GM12872 (cell line): ENCODE measurements at regions not wholly inside any gene's neighbourhood (a gene's known extent, or its start where the extent isn't known, plus 50 kb on each side); places are given as distances from the start of the nearest gene placed in this dataset.

Experiments
- CTCF ChIP-seq: IDR thresholded peaks from 3 replicates; pipeline ENCODE4 v1.5.1; 2011; ENCODE audit warnings: low read depth, mild to moderate bottlenecking, low read length, moderate library complexity; ENCODE audit not compliant: insufficient read depth

DNA sequence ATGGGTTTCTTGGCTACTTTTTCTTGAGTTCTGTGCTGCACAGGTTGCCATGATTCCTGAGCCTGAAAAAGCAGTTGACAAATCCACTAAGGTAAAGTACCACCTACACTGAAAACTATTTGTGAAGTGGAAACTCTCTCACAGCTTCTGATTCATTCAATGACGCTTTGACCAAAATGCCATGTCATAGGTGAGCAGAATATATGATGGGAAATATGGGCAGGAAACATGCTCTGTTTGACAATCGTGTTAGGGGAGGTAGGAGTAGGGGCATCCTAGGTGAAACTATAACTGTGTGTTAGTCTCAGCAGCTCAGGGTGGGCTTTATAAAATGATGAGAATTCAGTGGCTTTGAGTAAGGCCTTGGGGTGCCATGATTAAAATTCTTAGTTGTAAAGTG is 69.6 kb upstream of the ELMO1 start:
- no peak for TF ChIP-seq CTCF

DNA sequence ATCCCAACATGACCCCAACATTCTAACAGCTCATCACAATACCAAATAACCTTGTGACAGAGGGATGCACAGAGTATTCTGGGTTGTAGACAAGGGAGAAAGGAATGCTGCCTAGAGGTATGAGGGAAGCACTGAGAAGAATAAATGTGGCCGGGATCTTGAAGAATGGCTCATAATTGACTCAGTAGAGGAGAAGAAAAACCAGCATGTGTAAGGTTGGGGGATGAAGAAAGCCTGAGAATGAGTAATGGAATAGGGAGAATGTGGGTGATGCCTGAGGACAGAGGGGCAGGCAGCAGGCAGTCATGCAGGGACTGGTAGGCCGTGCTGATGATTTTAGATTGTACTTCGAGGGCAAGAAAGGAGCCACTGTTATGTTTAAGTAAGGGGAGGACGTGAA is 75.4 kb upstream of the ELMO1 start:
- no peak for TF ChIP-seq CTCF

DNA sequence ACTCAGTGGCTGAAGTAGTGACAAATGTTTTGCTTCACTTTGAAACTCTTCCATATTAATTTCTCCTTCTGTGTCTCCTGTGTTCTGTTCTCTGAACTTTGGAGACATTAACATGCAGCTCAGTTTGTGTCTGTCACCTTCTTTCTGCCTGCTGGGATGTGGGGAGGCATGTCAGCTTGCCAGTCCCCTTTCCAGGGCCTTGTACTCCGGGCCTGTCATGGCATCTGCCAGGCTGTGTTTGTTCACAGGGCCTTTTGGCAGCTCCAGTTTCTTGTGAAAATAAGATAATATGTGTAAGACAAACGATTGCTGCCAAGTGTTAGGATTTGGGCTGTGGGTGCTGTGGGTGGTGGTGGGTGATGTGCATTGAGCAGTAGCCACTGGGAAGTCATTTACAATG is 76.1 kb upstream of the ELMO1 start:
- TF ChIP-seq CTCF = no peak

- no peak for TF ChIP-seq CTCF
Observed at GRCh38 chr7:37526623-37527022, 78.0 kb upstream of the ELMO1 start.

- TF ChIP-seq CTCF = no peak
Observed at GRCh38 chr7:37527109-37527508, 78.4 kb upstream of the ELMO1 start.

GRCh38 chr7:37531225-37531624 is 82.6 kb upstream of the ELMO1 start:
- TF ChIP-seq CTCF = no peak

DNA sequence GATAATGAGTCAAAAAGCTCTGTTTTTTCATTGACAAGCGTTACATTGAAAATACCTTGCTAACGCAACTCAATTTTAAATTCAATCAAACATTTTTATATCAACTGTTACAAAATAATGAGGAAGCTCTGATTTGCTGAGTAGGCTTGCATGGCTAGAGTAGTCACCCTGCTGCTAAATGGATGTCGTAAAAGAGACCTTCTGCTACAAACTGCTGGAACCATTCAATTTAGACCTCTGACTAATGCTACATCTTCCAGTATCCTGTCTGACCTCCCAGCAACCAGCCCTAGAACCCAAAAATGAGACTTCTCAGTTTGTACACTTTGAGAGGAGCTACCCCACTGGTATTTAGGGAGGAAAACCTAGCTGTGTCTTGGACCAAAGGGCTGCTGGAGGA is 84.0 kb upstream of the ELMO1 start:
- no peak for TF ChIP-seq CTCF
